Stomach (tissue), 8 donors: ENCODE measurements at regions not wholly inside any gene's neighbourhood (a gene's known extent, or its start where the extent isn't known, plus 50 kb on each side); places are given as distances from the start of the nearest gene placed in this dataset.

Experiments
- DNase-seq, 2 donors: peaks; one replicate each; pipeline versions ENCODE4 v3.0.0 to v3.0.0-alpha.2; 2013 to 2019
- H3K27ac ChIP-seq, 5 donors: fragments of 200-600 bp in 4 of 5; sonication (generic) in 4 of 5; one replicate each; pipeline ENCODE4 v1.5.1; 2013 to 2019; ENCODE audit warnings: mild to moderate bottlenecking in 1 of 5, moderate library complexity in 1 of 5
- H3K27me3 ChIP-seq, 3 donors: fragments of 200-600 bp; sonication (generic); one replicate each; pipeline ENCODE4 v1.5.1; 2017 to 2019; ENCODE audit warnings: mixed run types in 1 of 3
- H3K36me3 ChIP-seq, 4 donors: fragments of 200-600 bp; sonication (generic); 1 replicate in 3 of 4; 2 replicates in 1 of 4; pipeline ENCODE4 v1.5.1; 2016 to 2019
- H3K4me1 ChIP-seq, 4 donors: fragments of 200-600 bp; sonication (generic); one replicate each; pipeline ENCODE4 v1.5.1; 2016 to 2019
- H3K4me3 ChIP-seq, 4 donors: fragments of 200-600 bp; sonication (generic) in 3 of 4; one replicate each; pipeline ENCODE4 v1.5.1; 2016 to 2019; ENCODE audit warnings: mild to moderate bottlenecking in 1 of 4
- H3K9me3 ChIP-seq, 4 donors: fragments of 200-600 bp; sonication (generic); one replicate each; pipeline ENCODE4 v1.5.1; 2016 to 2019
- EP300 ChIP-seq: sonication (generic); formaldehyde crosslinking; IDR thresholded peaks from one replicate; pipeline ENCODE4 v1.6.1; 2017; ENCODE audit warnings: antibody characterized with exemption
- POLR2A ChIP-seq, 4 donors: fragments of 450-650 bp; IDR thresholded peaks; one replicate each; pipeline ENCODE4 v1.6.1; 2016; ENCODE audit warnings: antibody characterized with exemption in 4 of 4, control low read depth in 2 of 4, mild to moderate bottlenecking in 1 of 4, moderate library complexity in 1 of 4
- POLR2AphosphoS5 ChIP-seq, 3 donors: sonication (generic); formaldehyde crosslinking; IDR thresholded peaks; one replicate each; pipeline ENCODE4 v1.6.1; 2016; ENCODE audit warnings: antibody characterized with exemption in 3 of 3
- WGBS, 5 donors: extraction: QIAGEN DNeasy Blood & Tissue Kit in 3 of 5; methylation state at CpG; one replicate each; pipeline versions ENCODE4 v1.1.5 to v1.1.7; 2013 to 2018; 5-methylcytosine and 5-hydroxymethylcytosine counted together
- intact Hi-C: fragments of 100-400 bp; cut with DNase I; formaldehyde crosslinking; loops from one replicate; pipeline ENCODE4 v1.15.1; 2023; ENCODE audit warnings: low total_unique reads
- TF ChIP-seq, protein P1 (sequence below), 7 experiments: fragments of 450-650 bp in 4 of 7; fragments of 200-600 bp in 3 of 7; sonication (generic) in 3 of 7; IDR thresholded peaks; one replicate each; pipeline ENCODE4 v1.5.1; 2016 to 2019; ENCODE audit warnings: antibody characterized with exemption in 7 of 7, control low read depth in 2 of 7, mild to moderate bottlenecking in 1 of 7
- donor health status: healthy with polysubstance abuse.
- donor health status: Bipolar disorder and iron deficiency.
- donor health status: healthy.

DNA sequence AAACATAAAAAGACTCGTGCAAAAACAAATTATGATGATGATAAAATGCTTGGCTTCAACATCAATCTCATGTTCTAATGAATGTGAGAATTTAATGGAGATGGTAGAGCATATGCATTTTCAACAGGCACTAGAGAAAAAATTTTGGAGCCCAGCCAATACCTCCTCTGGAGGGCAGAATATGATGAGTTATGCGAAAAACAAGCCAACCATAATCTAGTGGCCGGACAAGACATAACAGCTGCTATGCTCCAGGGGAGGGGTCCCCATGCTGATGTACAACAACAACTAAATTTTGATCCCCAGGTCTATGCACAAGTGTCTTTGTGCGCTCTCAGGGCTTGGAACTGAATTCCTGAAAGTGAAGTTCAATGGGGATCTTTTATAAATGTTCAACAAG, 1197.5 kb downstream of the LRFN5 start:
- no peak overlapping the region for H3K4me3 ChIP-seq
- intact Hi-C loops = no loop called here
- H3K4me1 ChIP-seq = peaks cover 0 to 10% (median 0%) of the 10 kb centered on the region in 4 donors
- H3K9me3 ChIP-seq = peaks cover 0 to 3% (median 0%) of the 10 kb centered on the region in 4 donors
- no peaks in the 10 kb centered on the region for H3K27me3 ChIP-seq
- TF ChIP-seq POLR2AphosphoS5 (IDR thresholded peaks at IDR 0.05) = no peak
- no peak for TF ChIP-seq POLR2A (IDR thresholded peaks at IDR 0.05)
- TF ChIP-seq, protein P1, sequence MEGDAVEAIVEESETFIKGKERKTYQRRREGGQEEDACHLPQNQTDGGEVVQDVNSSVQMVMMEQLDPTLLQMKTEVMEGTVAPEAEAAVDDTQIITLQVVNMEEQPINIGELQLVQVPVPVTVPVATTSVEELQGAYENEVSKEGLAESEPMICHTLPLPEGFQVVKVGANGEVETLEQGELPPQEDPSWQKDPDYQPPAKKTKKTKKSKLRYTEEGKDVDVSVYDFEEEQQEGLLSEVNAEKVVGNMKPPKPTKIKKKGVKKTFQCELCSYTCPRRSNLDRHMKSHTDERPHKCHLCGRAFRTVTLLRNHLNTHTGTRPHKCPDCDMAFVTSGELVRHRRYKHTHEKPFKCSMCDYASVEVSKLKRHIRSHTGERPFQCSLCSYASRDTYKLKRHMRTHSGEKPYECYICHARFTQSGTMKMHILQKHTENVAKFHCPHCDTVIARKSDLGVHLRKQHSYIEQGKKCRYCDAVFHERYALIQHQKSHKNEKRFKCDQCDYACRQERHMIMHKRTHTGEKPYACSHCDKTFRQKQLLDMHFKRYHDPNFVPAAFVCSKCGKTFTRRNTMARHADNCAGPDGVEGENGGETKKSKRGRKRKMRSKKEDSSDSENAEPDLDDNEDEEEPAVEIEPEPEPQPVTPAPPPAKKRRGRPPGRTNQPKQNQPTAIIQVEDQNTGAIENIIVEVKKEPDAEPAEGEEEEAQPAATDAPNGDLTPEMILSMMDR (IDR thresholded peaks at IDR 0.05) = no peak
- no peak for TF ChIP-seq EP300
- no peaks in the 10 kb centered on the region for H3K36me3 ChIP-seq
- WGBS, 5 donors = 82 to 89% (median 84%) methylated on average over 4 of the region's 4 CpGs
- no peak for DNase-seq
- no peak overlapping the region for H3K27ac ChIP-seq

DNA sequence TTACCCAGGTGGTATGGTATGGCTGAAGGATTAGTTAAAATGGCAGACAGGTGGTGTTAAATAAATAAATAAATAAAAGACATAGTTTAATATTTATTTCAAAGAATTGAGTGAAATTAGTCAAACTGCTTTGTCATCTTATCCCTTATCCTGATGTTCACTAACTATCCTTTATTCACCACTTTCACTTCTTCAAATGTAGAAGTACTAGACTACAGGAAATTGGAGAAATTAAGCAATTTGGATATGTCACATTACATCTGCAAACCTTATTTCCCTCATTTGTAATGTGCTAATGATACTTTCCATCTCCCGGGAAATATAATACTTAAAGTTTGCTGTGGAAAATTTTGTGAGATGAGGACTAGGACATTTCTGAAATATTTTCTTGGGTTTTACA, 1195.7 kb downstream of the LRFN5 start:
- no peaks in the 10 kb centered on the region for H3K36me3 ChIP-seq
- intact Hi-C loops = no loop called here
- H3K4me1 ChIP-seq = peaks cover 0 to 10% (median 0%) of the 10 kb centered on the region in 4 donors
- 94 to 100% (median 96%) methylated on average over 1 of the region's 1 CpG for WGBS, 5 donors
- DNase-seq = no peak
- H3K27ac ChIP-seq = no peak overlapping the region
- TF ChIP-seq POLR2AphosphoS5 (IDR thresholded peaks at IDR 0.05) (no peak), EP300 (no peak)
- TF ChIP-seq, protein P1 (IDR thresholded peaks at IDR 0.05) = no peak
- H3K4me3 ChIP-seq = no peak overlapping the region
- peaks cover 0 to 5% (median 0%) of the 10 kb centered on the region in 4 donors for H3K9me3 ChIP-seq
- H3K27me3 ChIP-seq = no peaks in the 10 kb centered on the region

DNA sequence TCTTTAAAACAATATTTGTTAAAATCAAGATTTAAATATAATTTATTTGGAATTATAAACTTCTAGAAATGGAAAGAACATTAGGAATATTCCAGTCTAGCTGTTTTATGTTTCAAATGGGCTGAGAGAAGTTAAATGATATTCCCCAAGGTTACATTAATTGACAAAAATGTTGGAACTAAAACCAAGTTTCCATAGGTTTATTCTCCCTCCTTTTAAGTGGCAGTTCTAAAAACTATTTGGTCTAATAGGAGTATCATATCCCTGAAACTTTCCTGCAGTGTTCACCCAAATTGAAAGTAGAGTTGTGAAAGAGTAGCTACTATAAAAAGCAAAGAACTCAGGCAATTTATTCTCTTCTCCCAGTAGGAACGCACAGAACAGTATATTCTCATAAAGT, 1185.5 kb downstream of the LRFN5 start:
- no peak for DNase-seq
- Histone ChIP-seq H3K27ac (no peak overlapping the region), H3K27me3 (no peaks in the 10 kb centered on the region), H3K36me3 (no peaks in the 10 kb centered on the region), H3K9me3 (peaks cover 0 to 15% (median 0%) of the 10 kb centered on the region in 4 donors), H3K4me3 (no peak overlapping the region), H3K4me1 (no peaks in the 10 kb centered on the region)
- TF ChIP-seq EP300 (no peak), POLR2A (IDR thresholded peaks at IDR 0.05) (no peak), POLR2AphosphoS5 (IDR thresholded peaks at IDR 0.05) (no peak)
- TF ChIP-seq, protein P1 (IDR thresholded peaks at IDR 0.05) = no peak
- WGBS, 5 donors = 67 to 79% (median 74%) methylated on average over 1 of the region's 1 CpG
- intact Hi-C loops = no loop called here

DNA sequence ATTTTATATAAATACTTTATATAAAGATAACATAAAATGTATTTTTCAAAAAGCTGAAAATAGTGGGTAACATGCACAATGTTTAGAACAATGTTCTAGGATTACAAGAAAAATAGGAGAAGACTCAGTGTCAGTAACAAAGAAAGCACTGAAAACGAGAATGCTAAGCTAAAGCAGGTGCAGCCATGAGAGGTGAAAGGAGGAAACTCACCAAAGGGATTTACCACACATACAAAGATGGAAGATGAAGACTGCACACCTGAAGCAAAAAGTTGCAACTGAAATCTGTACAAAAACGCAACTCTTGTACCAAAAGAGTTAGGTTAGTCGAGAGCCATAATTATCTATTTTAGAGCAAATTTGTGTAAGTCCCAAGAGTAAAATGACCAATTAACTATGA, 1176.1 kb downstream of the LRFN5 start:
- H3K36me3 ChIP-seq = no peaks in the 10 kb centered on the region
- no peaks in the 10 kb centered on the region for H3K4me1 ChIP-seq
- intact Hi-C loops = no loop called here
- no peak for DNase-seq
- H3K9me3 ChIP-seq = peaks cover 0 to 25% (median 21%) of the 10 kb centered on the region in 4 donors
- WGBS, 5 donors = 67 to 88% (median 76%) methylated on average over 3 of the region's 3 CpGs
- no peak overlapping the region for H3K27ac ChIP-seq
- H3K4me3 ChIP-seq = no peak overlapping the region
- TF ChIP-seq POLR2AphosphoS5 (IDR thresholded peaks at IDR 0.05) = no peak
- no peaks in the 10 kb centered on the region for H3K27me3 ChIP-seq

DNA sequence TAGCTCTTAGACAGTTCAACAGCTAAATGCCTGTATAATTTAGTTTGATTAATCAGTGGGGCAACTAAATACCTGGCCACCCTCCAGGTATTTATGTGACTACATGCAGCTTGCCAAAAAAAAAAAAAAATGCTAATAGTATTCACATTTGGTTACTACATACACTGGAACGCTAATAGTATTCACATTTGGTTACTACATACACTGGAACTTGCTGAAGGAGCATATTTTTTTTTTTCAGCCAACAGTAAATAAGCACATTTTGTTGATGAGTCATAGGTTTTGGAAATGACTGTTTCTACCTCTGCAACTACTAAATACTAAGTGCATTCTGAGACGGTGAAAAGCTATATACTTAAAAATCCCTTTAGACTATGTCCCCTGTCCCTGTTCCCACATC, 1172.3 kb downstream of the LRFN5 start:
- no peak overlapping the region for H3K27ac ChIP-seq
- no peaks in the 10 kb centered on the region for H3K27me3 ChIP-seq
- H3K36me3 ChIP-seq = no peaks in the 10 kb centered on the region
- intact Hi-C loops = no loop called here
- no peaks in the 10 kb centered on the region for H3K4me1 ChIP-seq
- TF ChIP-seq EP300 (no peak), POLR2AphosphoS5 (IDR thresholded peaks at IDR 0.05) (no peak), POLR2A (IDR thresholded peaks at IDR 0.05) (no peak)
- TF ChIP-seq, protein P1 (IDR thresholded peaks at IDR 0.05) = no peak
- no peak for DNase-seq
- peaks cover 0 to under 1% (median 0%) of the 10 kb centered on the region in 4 donors for H3K9me3 ChIP-seq
- WGBS, 5 donors = 74 to 90% (median 82%) methylated on average over 2 of the region's 2 CpGs
- H3K4me3 ChIP-seq = no peak overlapping the region
